NCI-H345 treated with DMSO at 0.1 percent for 48 hours (cell line): ENCODE measurements at regions not wholly inside any gene's neighbourhood (a gene's known extent, or its start where the extent isn't known, plus 50 kb on each side); places are given as distances from the start of the nearest gene placed in this dataset.
"Not testable (repeated sequence)": the region's sequence is repeated elsewhere in the genome, so short reads cannot be mapped to it uniquely, and the experiment has no call there.

Experiments
- DNase-seq: peaks from one replicate; lab custom pipeline; 2025; ENCODE audit not compliant: unreplicated experiment; lab: John Stamatoyannopoulos, UW

DNA sequence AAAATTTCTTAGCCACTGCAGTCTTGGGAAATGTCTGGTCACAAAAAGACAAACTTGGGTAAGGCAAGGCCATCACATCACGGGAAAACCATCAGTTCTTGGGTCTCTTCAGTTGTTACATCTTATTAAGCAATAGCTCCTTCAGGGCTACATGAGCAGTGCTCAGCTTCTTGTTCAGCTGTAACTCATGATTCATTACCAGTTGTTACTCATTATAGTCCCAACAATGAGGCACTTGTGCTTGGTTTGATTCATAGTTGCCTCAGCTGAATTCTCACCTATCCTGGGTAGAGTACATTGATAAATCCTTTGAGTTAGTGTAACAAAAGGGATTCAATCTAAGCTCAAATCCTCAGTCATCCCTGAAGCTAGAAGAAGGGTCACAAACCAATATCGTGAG lies 102.4 kb upstream of the DCC start:
- no peak for DNase-seq

DNA sequence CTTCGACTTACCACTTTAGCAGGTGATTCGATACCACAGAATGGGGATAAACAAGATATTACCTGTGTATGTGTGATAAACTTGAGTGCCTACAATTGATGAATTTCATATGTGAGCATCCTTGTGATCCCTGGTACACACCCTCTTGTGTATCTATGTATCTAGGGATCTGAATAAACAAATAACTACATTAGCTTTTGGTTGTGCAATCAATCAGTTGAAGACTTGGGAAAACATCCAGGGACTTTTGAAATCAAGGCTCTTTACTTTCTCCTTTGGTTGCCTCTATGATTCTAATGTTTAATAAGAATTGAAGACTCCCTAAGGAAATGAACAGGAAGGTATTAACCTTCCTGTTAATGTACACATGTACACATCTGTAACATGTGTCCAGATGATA lies 97.3 kb upstream of the DCC start:
- DNase-seq = no peak

DNA sequence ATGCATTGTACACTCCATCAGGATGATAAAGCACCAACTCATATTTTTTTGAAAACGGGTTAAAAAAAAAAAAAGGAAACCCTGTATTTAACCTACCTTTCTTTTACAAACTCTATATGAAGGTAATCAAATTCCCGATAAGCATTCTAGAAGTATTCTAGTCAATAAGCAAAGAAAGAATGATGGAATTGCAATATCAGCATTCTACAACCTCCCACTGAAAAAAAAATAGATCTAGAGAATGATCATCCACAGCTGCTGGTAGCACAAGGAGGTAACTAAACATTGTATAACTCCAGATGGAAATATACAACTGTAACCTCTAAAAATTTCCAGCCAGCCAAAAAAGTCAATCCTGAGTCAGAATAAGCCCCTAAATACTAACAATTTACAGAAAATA lies 95.3 kb upstream of the DCC start:
- no peak for DNase-seq

DNA sequence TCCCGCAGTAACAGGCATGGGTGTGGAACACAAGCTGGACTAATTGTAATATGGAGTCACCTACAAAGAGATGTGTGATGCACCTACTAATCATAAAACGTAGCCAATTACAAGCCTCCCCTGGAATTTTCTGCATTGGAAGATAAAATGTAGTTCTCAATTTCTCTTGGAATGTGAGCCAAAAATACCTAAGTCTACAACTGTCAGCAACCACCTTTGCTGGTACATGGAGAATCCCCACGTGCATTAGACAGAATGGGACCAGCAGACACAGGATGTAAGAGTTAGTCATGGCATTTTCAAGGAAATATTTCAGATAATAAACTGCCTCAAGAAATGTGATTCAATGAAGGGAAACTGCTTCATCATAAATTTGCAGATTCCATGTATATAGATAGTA lies 85.6 kb upstream of the DCC start:
- no peak for DNase-seq

DNA sequence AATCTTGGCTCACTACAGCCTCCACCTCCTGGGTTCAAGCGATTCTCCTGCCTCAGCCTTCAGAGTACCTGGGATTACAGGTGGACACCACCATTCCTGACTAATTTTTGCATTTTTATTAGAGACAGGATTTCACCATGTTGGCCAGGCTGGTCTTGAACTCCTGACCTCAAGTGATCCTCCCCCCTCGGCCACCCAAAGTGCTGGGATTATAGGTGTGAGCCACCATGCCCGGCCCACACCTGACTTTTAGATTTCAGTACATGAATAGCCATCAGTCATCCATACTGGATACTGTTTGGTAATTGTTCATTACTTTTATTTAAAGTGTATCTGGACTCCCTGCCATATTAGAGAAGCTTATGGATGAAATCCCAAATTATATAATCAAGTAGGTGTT lies 82.6 kb upstream of the DCC start:
- not testable (repeated sequence) for DNase-seq

DNA sequence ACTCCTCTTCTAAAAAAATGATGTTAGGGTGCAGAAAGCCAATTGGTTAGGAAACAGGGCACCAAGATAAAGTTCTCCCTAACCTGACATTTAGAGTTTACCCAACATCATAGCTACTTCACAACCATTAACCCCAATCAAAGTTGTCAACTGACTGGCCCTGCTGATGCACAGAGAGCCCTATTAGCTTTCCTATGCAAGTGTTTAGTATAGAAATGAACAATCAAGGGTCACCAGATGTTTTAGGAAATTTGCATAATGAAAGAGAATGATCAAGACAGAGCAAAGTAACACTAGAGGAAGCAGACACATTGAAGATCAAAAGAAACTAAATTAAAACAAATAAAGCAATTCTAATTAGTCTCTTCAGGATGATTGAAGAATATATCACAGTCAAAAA lies 64.2 kb upstream of the DCC start:
- DNase-seq = no peak

DNA sequence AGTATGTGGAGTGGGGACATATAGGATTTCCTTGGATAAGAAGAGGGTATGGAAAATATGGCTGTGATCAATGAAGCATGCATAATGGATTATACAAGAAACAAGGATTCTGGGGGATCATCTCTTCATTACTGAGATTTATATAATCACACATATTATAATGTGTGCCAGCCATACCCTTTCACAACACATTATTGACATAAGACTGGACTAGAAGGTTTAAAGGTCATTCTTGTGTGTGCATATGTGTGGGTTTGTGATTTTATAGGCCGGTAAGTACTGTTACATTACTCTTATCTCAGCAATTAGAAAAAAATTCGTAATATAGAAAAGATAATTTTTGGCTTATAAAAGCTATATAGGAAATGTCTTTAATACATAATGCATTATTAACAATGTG lies 62.2 kb upstream of the DCC start:
- no peak for DNase-seq

DNA sequence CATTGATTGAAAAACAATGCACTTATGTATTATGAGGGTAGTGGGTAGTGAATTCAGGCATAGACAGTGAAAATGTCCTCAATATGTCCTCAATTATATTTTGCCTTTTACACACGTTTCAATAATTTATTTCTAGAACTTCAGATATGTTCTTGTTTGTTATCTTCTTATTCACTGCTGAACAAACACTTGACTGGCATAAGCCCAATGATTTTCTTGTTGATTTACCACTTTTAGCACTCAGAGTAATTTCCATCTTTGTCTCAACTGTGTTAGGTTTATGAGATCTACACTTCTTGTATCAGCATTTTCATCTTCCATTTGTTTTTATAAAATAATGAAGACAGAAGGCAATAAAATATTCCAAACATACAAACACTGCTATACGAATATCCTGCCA lies 61.8 kb upstream of the DCC start:
- DNase-seq = no peak

DNA sequence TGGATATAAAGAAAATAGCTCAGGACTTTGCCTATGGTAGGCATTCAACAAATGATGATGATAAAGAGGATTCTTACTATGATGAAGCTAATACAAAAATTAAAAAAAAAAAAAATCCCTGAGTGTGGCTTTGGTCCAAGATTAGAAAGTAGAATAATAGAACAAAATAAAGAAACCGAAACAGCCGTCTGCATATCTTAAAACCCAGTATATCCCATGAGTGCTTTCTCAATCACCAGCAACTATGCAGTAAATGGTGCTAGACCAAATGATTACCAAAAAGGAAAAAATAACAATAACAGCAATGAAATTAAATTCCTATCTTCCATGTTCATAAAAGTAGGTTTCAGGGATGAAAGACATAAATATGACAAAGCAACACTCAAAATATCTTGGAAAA lies 59.3 kb upstream of the DCC start:
- DNase-seq = no peak

DNA sequence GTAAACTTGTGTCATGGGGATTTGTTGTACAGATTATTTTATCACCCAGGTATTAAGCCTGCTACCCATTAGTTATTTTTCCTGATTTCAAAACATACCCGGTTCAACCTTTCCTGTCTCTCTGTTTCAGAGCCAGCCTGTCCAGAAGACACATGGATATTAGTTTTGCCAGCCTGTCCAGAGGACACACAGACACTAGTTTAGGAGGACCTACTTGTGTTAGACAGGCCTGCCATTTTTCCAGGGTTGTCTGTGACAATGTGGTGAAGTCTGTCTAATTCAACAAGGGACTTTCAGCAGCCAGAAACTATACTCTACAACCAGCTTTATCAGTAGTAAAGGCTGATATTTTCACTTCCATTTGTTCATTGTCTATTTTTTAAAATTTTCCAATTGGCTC lies 56.1 kb upstream of the DCC start:
- no peak for DNase-seq

DNA sequence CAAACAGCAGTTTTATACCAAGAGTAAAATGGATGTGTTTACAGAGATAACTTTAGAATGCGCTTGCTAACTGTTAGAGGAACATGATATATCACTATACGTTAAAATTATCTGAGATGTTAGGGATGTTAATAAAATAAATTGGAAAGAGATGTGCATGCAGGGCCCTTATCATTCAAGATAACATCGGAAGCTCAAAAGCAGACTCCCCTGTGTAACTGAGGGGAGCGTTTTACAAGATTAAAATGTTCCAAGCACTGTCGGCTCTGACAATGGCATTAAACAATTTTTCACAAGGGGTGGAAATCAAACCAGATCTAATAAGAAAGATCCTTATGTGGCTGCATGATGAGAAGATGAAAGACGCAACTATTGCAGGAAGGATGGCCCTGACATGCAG lies 53.3 kb upstream of the DCC start:
- no peak for DNase-seq

DNA sequence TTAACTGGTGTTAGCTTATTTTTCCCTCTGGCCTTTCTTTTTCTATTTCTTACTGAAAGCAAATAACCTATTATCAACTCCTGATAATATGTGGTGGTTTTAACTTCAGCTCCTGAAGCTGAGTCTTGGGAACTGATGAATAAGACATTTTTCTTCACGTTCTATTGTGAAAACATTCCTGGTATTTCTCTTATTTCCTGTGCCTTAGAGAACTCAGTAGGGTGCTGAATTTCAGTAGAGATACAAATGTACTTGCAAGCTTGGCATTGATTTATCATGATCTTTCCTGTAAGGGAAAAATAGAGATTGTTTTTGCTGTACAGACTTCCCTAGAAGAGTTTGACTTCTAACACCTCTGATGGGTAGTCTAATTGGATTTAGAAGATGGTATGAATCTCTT lies 52.8 kb upstream of the DCC start:
- no peak for DNase-seq

DNA sequence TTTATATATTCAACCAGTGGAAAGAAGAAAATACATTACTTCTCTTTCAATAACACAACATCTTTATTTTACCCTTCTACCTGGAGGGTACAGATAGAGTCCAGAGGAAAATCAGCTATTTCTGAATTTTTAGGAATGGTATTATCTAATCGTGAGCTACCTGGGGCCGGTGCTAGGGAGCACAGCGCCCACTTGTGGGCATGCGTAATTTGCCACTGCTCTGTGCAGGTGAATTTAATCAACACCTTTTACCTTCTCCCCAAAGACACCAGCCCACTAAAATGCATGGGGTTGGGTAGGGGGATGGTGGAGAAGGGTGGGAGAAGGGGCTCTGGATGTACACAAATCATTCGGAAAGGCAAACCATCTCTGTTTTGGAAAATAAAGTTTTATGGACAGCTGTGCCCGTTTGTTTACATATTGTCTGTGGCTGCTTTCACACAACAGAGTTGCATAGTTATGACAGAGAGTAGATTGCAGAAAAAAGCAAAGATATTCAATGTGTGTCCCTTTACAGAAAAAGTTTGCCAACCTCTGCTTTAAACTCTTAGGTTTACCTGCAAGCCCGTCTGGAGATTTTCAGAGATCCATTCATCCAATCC lies 51.5 kb upstream of the DCC start:
- DNase-seq = peak; percentile 16

DNA sequence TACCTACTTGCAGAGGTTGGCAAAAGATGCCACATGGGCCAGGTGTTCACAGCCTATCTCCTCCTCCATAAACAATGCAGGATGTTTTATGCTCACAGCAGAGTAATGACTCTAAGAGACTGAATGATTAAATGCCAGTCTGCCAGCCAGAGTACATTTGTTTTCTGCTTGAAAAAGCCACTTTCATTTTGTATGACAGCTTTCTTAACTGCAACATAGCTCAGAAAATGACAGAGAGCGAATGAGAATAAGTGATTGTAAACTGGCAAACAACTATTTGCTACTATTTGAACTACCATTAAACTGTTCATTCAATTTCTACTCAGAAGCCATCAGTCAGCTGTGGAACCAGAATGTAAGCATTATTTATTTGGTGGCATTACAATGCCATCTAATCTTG lies 50.6 kb upstream of the DCC start:
- no peak for DNase-seq
